ENCODE measurements at regions not wholly inside any gene's neighbourhood (a gene's known extent, or its start where the extent isn't known, plus 50 kb on each side); places are given as distances from the start of the nearest gene placed in this dataset.
A peak's percentile ranks its signal among the peaks of the same experiment; 100 is the strongest.

- no peak for DNase-seq (ENCODE audit: low read depth)
Observed at GRCh38 chr3:55343486-55344357, 143.4 kb downstream of the WNT5A start.

GRCh38 chr3:55341502-55342031 lies 145.5 kb downstream of the WNT5A start:
- no peak for DNase-seq (ENCODE audit: low read depth)

- no peak for DNase-seq (ENCODE audit: low read depth)
Observed at GRCh38 chr3:55339819-55340218, 147.3 kb downstream of the WNT5A start.

- DNase-seq (ENCODE audit: low read depth) = no peak
Observed at GRCh38 chr3:55339390-55339789, 147.7 kb downstream of the WNT5A start.

GRCh38 chr3:55337641-55338180 lies 149.4 kb downstream of the WNT5A start:
- no peak for DNase-seq (ENCODE audit: low read depth)

- peak; percentile 29 for DNase-seq (ENCODE audit: low read depth)
Observed at GRCh38 chr3:55333923-55334322, 153.2 kb downstream of the WNT5A start.

- peak; percentile 13 for DNase-seq (ENCODE audit: low read depth)
Observed at GRCh38 chr3:55333046-55333445, 154.1 kb downstream of the WNT5A start.

GRCh38 chr3:55332176-55332575 lies 154.9 kb downstream of the WNT5A start:
- DNase-seq (ENCODE audit: low read depth) = no peak

GRCh38 chr3:55331524-55331923 lies 155.6 kb downstream of the WNT5A start:
- DNase-seq (ENCODE audit: low read depth) = no peak

GRCh38 chr3:55330756-55331155 lies 156.3 kb downstream of the WNT5A start:
- no peak for DNase-seq (ENCODE audit: low read depth)

GRCh38 chr3:55330355-55330754 lies 156.8 kb downstream of the WNT5A start:
- peak; percentile 96 for DNase-seq (ENCODE audit: low read depth)

GRCh38 chr3:55329849-55330248 lies 157.3 kb downstream of the WNT5A start:
- DNase-seq (ENCODE audit: low read depth) = peak; percentile 94

- peak; percentile 67 for DNase-seq (ENCODE audit: low read depth)
Observed at GRCh38 chr3:55327131-55327920, 159.8 kb downstream of the WNT5A start.

- no peak for DNase-seq (ENCODE audit: low read depth)
Observed at GRCh38 chr3:55322638-55323037, 164.5 kb downstream of the WNT5A start.

- no peak for DNase-seq (ENCODE audit: low read depth)
Observed at GRCh38 chr3:55320928-55321327, 166.2 kb downstream of the WNT5A start.

- no peak for DNase-seq (ENCODE audit: low read depth)
Observed at GRCh38 chr3:55315396-55315795, 171.7 kb downstream of the WNT5A start.

- DNase-seq (ENCODE audit: low read depth) = peak; percentile 48
Observed at GRCh38 chr3:55313666-55314065, 173.4 kb downstream of the WNT5A start.

- no peak for DNase-seq (ENCODE audit: low read depth)
Observed at GRCh38 chr3:55309336-55309735, 177.8 kb downstream of the WNT5A start.

- DNase-seq (ENCODE audit: low read depth) = no peak
Observed at GRCh38 chr3:55307622-55308021, 179.5 kb downstream of the WNT5A start.

GRCh38 chr3:55305696-55306485 lies 181.2 kb downstream of the WNT5A start:
- DNase-seq (ENCODE audit: low read depth) = no peak

GRCh38 chr3:55300701-55301100 lies 186.4 kb downstream of the WNT5A start:
- DNase-seq (ENCODE audit: low read depth) = no peak
